ENCODE measurements at regions not wholly inside any gene's neighbourhood (a gene's known extent, or its start where the extent isn't known, plus 50 kb on each side); places are given as distances from the start of the nearest gene placed in this dataset.

GRCh38 chr13:74765955-74766354 is 631.8 kb upstream of the KLF12 start:
- ChIA-PET POLR2A (no interaction called here), CTCF (no interaction called here)
- no peak for DNase-seq (ENCODE audit: extremely low spot score)
- TF ChIP-seq CTCF (IDR thresholded peaks at IDR 0.05; ENCODE audit: control extremely low read depth, extremely low read depth, low read depth, missing control alignments), result no peak

GRCh38 chr13:74761801-74762757 is 627.9 kb upstream of the KLF12 start:
- ChIA-PET POLR2A (no interaction called here), CTCF (interaction anchor here (1.0 to 1.6 kb wide), 3 partner anchors 12 to 16 kb away, joined by 3 to 5 read pairs (median 5); no protein-coding TSS in a partner anchor)
- DNase-seq (ENCODE audit: extremely low spot score), result no peak
- no peak for TF ChIP-seq CTCF (IDR thresholded peaks at IDR 0.05; ENCODE audit: control extremely low read depth, extremely low read depth, low read depth, missing control alignments)

- ChIA-PET POLR2A (no interaction called here), CTCF (no interaction called here)
- no peak for TF ChIP-seq CTCF (IDR thresholded peaks at IDR 0.05; ENCODE audit: control extremely low read depth, extremely low read depth, low read depth, missing control alignments)
- DNase-seq (ENCODE audit: extremely low spot score), result no peak
Measured at GRCh38 chr13:74758188-74758587, 624.0 kb upstream of the KLF12 start.

- DNase-seq (ENCODE audit: extremely low spot score), result no peak
- CTCF ChIA-PET, result interaction anchor here (1.1 kb wide), 1 partner anchor 14 kb away, joined by 4 read pairs; no protein-coding TSS in a partner anchor
- TF ChIP-seq CTCF (IDR thresholded peaks at IDR 0.05; ENCODE audit: control extremely low read depth, extremely low read depth, low read depth, missing control alignments), result no peak
- POLR2A ChIA-PET, result no interaction called here
Measured at GRCh38 chr13:74755065-74755464, 620.9 kb upstream of the KLF12 start.

- no peak for TF ChIP-seq CTCF (IDR thresholded peaks at IDR 0.05; ENCODE audit: control extremely low read depth, extremely low read depth, low read depth, missing control alignments)
- CTCF ChIA-PET, result interaction anchor here (0.8 to 1.4 kb wide), 2 partner anchors 12 to 463 kb away, joined by 3 to 4 read pairs; no protein-coding TSS in a partner anchor
- POLR2A ChIA-PET, result no interaction called here
- no peak for DNase-seq (ENCODE audit: extremely low spot score)
Measured at GRCh38 chr13:74751739-74752138, 617.5 kb upstream of the KLF12 start.

- TF ChIP-seq CTCF (IDR thresholded peaks at IDR 0.05; ENCODE audit: control extremely low read depth, extremely low read depth, low read depth, missing control alignments), result no peak
- CTCF ChIA-PET, result interaction anchor here (1.2 to 1.4 kb wide), 2 partner anchors 15 to 31 kb away, joined by 4 to 5 read pairs; no protein-coding TSS in a partner anchor
- POLR2A ChIA-PET, result no interaction called here
- DNase-seq (ENCODE audit: extremely low spot score), result no peak
Measured at GRCh38 chr13:74747186-74747955, 613.2 kb upstream of the KLF12 start.

Data from GM10248 (cell line).